NOMO-1 (cell line): ENCODE measurements at regions not wholly inside any gene's neighbourhood (a gene's known extent, or its start where the extent isn't known, plus 50 kb on each side); places are given as distances from the start of the nearest gene placed in this dataset.

ENCODE experiments used
- DNase-seq, 2 experiments: peaks; one replicate each; lab custom pipeline; 2025; ENCODE audit not compliant: unreplicated experiment in 2 of 2; lab: John Stamatoyannopoulos, UW

GRCh38 chr5:159735036-159735435 lies 181.2 kb upstream of the ADRA1B start:
- no peak for DNase-seq

- DNase-seq: no peak
These were observed 180.3 kb upstream of the ADRA1B start for GRCh38 chr5:159735749-159736660.

DNA sequence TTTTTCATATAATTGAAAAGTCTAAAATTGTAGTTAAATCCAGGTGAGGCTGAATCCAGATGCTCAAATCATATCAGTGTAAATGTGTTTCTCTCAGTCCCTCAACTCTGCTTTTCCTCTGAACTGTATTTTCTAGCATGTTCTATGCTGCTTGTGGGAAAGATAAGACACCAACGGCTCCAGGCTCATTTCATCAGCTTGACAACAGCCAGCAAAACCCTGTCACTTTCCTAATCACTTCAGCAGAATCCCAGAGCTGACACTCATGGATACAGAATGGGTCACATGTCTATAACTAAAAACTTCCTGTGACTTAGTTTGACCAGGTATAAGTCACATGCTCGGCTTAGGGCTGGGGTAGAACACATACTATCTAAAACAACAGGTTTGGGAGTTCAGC lies 179.4 kb upstream of the ADRA1B start:
- no peak for DNase-seq

DNA sequence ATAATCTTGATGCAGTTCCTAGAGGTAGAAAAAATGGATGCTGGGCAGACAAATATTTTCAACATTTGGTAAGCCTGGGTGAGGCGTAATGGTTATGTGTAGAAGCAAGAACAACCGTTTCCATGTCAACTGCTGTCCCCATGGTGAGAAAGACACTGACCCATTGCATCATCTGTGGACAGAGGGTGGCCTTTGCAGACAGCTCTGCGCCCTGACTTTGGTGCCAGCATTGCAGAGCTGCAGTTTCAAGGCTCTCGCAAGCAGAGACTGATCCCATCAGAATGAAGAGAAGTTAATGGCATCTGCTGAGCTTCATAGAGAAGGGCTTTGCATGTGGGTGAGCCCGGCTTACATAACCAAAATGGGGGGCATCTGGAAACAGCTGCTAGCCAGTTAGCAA lies 179.0 kb upstream of the ADRA1B start:
- DNase-seq: no peak

GRCh38 chr5:159741829-159742322 lies 174.4 kb upstream of the ADRA1B start:
- DNase-seq: no peak

DNA sequence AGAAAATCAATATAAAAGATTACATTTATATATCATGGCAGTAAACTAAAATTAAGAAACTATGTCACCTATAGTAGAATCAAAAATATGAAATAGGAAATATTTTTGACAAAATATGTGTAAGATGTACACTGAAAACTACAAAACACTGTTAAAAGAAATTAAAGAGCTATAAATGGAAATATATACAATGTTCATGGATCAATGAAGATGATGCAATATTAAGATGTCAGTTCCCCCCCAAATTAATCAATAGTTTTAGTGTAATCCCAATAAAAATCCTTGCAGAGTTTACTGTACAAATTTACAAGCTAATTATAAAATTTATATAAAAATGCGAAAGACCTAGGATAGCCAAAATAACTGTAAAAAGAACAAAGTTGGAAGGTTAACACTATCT lies 173.0 kb upstream of the ADRA1B start:
- no peak for DNase-seq

DNA sequence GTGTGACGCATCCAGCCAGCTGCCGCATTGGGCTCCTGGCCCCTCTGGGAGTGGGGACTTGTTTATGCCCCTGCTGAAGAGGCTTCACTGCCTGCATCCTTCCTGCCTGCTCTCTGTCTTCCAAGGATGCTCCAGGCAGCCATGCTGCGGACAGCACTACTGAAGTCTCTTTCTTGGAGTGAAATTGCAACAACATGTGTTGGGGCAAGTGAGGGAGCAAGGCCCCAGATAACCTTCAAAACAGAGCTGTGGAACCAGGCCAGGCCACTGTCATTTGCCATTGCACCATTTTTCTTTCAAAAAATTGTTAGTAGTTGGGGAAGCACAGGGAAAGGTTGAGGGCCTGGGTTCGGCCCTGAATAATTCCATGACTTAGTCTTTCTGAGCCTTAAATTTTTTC lies 169.6 kb upstream of the ADRA1B start:
- DNase-seq: no peak

DNA sequence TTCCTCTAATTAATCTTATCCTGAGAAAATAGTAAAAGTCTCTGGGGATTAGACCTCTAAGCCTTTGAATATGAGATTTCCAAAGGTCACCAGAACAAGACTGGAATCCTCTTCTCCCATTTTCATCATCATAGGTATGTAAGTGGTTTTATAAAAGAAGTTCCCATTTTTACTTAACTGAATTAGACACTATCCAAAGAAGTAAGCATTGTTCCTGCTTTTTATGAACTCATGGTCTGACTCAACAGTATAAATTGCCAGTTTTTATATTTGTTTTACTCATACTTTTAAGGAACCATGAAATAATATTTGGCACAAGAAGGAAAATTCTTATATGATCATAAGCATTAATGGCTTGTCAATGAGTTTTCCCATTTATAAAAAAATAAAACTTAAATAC lies 167.1 kb upstream of the ADRA1B start:
- no peak for DNase-seq

- no peak for DNase-seq
These were observed 166.1 kb upstream of the ADRA1B start for GRCh38 chr5:159750226-159750625.

DNA sequence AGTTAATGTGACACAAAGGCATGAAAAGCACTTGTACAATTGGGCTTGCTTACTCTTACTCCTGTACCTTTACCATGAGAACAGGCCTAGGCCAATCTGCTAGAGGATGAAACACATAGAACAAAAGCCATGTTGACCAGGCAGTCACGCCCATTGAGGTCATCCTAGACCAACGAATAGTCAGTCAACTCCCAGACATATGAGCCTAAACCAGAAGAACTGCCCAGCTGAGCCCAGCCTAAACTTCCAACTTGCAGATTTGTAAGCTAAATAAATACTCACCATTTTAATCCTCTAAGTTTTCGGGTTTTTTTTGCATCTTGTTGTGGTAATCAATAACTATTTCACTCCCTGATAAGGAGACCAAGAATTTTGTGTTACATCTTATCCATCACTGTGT lies 164.8 kb upstream of the ADRA1B start:
- DNase-seq: no peak

DNA sequence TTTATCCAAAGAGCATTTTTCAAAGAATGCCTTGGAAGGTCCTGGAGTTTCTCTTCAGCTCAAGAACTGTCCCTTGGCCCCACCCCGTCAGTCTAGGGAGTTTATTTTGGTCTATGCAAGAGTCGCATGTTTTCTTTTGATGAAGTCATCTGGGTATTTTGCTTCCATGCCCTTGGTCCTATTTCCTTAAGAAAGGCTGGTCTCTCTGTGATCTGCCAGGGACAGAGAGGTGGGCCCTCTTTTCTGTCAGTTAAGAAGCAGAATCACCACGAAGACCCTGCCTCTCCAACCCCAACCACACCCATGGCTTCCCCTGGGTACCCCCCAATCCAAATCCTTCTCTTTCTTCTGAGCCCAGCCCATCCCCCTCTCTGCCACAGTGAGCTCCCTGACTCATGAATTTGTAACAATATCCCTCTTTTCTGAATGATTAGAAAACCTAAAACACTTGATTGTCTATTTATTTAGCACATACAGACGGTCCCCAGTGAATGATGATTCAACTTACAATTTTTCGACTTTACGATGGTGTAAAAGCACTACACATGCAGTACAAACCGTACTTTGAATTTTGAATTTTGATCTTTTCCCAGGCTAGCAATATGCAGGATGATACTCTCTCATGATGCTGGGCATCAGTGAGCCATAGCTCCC lies 163.5 kb upstream of the ADRA1B start:
- no peak for DNase-seq

- no peak for DNase-seq
These were observed 158.1 kb upstream of the ADRA1B start for GRCh38 chr5:159758189-159758588.

DNA sequence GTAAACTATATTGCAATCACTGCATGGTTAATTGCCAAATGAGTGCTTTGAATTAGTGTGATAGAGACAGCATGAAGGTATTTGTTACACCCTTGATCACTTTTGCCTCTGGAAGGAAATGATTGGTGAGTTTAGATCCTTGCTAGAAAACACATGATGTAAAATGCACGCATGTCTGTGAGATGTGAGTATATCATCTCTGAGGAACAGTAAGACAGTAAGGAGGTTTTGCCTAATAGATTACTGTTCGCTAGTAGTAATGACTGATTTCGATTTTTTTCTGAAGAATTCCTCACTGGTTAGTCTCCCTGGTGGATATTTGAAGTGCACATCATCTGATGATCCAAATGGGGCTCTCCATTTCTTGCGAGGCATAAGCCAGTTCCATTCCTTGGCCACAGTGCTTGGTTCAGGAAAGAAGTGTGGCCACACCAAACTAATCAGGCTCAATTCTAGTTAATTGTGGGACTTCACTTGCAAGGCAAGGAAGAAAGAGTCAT lies 156.4 kb upstream of the ADRA1B start:
- DNase-seq: no peak

GRCh38 chr5:159762921-159763320 lies 153.4 kb upstream of the ADRA1B start:
- DNase-seq: no peak

- peak in 1 of 2 experiments; percentile 39 for DNase-seq
These were observed 152.7 kb upstream of the ADRA1B start for GRCh38 chr5:159763562-159763961.

DNA sequence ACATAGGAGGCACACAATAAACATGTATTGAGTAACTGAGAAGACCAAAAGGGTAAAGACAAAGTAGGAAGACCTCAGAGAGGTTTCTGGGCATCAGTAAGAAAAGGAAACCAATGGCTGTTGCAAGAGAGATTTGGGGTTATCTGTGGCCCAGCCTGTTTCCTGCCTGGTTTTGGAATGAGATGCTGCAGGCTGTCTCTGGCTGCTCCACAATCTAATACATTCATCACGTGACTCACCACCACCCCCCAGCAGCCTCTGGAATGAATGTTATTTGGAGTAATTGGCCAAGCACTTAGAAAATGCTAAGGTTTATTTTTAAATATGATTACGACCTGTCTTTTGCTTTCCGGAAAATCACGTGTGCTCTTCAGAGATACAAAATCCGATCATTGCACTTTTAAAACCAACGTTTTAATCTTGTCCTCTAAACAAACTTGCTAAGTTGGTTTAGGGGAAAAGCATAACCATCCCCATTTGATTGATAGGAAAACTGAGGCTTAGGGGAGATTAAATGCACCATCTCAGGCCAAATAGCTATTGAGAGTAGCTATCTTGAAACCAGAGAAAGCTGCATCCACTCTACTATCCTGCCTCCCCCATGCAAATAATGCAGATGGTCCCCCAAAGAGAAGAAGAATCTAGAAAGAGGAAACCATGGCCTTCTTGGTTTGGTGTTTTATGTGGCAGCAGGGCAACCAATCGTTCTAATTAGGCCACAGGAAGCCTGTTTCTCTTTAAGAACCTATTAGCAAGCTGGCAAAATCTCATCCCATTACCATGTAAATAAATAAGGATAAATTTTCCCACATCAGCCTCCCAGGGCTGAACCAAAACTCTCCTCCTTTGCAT lies 151.8 kb upstream of the ADRA1B start:
- DNase-seq: peak; percentile 80 to 84

GRCh38 chr5:159765135-159765433 lies 151.2 kb upstream of the ADRA1B start:
- no peak for DNase-seq

- no peak for DNase-seq
These were observed 150.3 kb upstream of the ADRA1B start for GRCh38 chr5:159765760-159766517.

DNA sequence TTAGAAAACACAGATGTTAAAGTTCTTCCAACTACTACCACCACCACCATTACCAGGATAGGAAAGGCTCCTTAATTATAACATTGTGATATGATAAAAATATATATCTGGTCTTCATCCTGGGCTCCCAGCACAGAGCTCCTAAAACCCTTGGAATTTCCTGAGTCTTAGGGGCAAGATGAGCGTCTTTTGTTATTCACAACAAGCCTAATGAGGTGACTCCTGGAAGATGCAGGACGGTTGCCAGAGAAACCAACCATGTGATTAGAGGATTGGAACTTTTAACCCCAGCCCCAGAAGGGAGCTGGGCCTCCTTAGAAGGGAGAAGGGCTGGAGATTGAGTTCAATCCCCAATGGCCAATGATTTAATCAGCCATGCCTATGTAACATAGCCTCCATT lies 148.0 kb upstream of the ADRA1B start:
- no peak for DNase-seq

GRCh38 chr5:159772698-159773061 lies 143.6 kb upstream of the ADRA1B start:
- no peak for DNase-seq
